ENCODE measurements at regions not wholly inside any gene's neighbourhood (a gene's known extent, or its start where the extent isn't known, plus 50 kb on each side); places are given as distances from the start of the nearest gene placed in this dataset.

DNA sequence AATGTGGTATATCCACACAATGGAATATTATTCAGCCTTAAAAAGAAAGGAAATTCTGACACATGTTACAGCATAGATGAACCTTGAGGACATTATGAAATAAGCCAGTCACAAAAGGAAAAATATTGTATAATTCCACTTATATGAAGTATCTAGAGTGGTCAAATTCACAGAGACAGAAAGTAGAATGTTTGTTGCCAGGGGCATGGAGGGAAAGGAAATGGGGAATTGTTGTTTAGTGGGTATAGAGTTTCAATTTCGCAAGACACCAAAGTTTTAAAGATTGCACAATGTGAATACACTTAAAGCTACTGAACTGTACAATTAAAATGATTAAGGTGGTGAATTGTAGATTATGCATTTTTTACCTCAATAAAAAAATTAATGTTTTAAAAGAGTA, 92.9 kb downstream of the TXNL1 start:
- H3K36me3 ChIP-seq = no peaks in the 10 kb centered on the region
- H3K27ac ChIP-seq = no peak overlapping the region
- DNase-seq = no peak
- intact Hi-C loops (cut with DNase I) = no loop called here
- no peaks in the 10 kb centered on the region for H3K9me3 ChIP-seq
- WGBS, 2 donors = 86 to 92% methylated on average over 1 of the region's 1 CpG
- H3K4me1 ChIP-seq = no peaks in the 10 kb centered on the region
- no peak overlapping the region for H3K4me3 ChIP-seq
- TF ChIP-seq EP300 (IDR thresholded peaks at IDR 0.05) (no peak), POLR2AphosphoS5 (IDR thresholded peaks at IDR 0.05) (no peak), POLR2A (IDR thresholded peaks at IDR 0.05) (no peak)
- TF ChIP-seq, protein P1, sequence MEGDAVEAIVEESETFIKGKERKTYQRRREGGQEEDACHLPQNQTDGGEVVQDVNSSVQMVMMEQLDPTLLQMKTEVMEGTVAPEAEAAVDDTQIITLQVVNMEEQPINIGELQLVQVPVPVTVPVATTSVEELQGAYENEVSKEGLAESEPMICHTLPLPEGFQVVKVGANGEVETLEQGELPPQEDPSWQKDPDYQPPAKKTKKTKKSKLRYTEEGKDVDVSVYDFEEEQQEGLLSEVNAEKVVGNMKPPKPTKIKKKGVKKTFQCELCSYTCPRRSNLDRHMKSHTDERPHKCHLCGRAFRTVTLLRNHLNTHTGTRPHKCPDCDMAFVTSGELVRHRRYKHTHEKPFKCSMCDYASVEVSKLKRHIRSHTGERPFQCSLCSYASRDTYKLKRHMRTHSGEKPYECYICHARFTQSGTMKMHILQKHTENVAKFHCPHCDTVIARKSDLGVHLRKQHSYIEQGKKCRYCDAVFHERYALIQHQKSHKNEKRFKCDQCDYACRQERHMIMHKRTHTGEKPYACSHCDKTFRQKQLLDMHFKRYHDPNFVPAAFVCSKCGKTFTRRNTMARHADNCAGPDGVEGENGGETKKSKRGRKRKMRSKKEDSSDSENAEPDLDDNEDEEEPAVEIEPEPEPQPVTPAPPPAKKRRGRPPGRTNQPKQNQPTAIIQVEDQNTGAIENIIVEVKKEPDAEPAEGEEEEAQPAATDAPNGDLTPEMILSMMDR (IDR thresholded peaks at IDR 0.05) = no peak
- no peaks in the 10 kb centered on the region for H3K27me3 ChIP-seq

DNA sequence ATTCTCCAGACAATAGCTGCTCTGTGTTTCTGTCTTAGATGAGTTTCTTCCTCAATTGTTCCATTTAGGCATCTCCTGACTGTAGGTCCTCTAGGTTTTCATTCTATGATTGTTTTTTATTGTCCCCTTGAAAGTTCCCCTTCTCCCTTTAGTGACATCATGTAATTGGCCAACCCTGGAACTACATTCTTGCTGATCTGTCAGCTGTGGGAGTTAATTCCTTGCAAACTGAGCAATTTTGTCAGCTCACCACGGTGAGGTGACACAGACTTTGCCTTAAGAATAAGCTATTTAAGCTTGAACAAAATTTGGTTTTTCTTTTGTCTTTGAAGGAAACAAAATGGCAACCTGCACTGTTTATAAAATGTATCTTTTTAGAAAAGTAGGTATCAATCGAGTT, 95.9 kb downstream of the TXNL1 start:
- H3K27ac ChIP-seq = no peak overlapping the region
- H3K4me3 ChIP-seq = no peak overlapping the region
- intact Hi-C loops (cut with DNase I) = no loop called here
- no peaks in the 10 kb centered on the region for H3K4me1 ChIP-seq
- 65 to 88% methylated on average over 2 of the region's 2 CpGs for WGBS, 2 donors
- DNase-seq = no peak
- no peak for TF ChIP-seq POLR2AphosphoS5 (IDR thresholded peaks at IDR 0.05)
- no peak for TF ChIP-seq POLR2A (IDR thresholded peaks at IDR 0.05)
- TF ChIP-seq, protein P1 (IDR thresholded peaks at IDR 0.05) = no peak
- no peak for TF ChIP-seq EP300 (IDR thresholded peaks at IDR 0.05)
- no peaks in the 10 kb centered on the region for H3K27me3 ChIP-seq
- H3K36me3 ChIP-seq = no peaks in the 10 kb centered on the region
- no peaks in the 10 kb centered on the region for H3K9me3 ChIP-seq

DNA sequence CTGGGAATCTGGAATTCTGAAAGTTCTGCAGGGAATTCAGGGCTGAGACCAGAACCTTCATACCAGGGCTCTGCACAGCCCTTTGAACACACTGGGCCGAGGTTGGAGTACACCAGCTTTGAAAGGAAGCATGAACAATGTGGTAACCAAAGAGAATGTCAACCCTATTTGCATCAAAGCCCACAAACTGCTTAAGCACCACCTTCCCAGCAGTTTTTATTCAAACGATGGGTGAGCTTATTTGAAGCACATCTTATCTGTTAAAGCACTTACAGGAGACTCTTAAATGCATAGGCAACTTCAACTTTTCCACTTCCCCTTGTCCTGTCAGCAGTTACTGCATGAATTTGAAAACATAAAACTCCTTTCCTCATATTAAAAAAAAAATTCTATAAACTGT, 96.6 kb downstream of the TXNL1 start:
- DNase-seq = no peak
- intact Hi-C loops (cut with DNase I) = no loop called here
- H3K4me1 ChIP-seq = no peaks in the 10 kb centered on the region
- TF ChIP-seq EP300 (IDR thresholded peaks at IDR 0.05) = no peak
- TF ChIP-seq POLR2AphosphoS5 (IDR thresholded peaks at IDR 0.05) = no peak
- TF ChIP-seq, protein P1 (IDR thresholded peaks at IDR 0.05) = no peak
- H3K36me3 ChIP-seq = no peaks in the 10 kb centered on the region
- H3K27me3 ChIP-seq = no peaks in the 10 kb centered on the region
- WGBS, 2 donors = 44 to 59% methylated on average over 2 of the region's 2 CpGs
- no peaks in the 10 kb centered on the region for H3K9me3 ChIP-seq
- no peak overlapping the region for H3K4me3 ChIP-seq
- H3K27ac ChIP-seq = no peak overlapping the region

DNA sequence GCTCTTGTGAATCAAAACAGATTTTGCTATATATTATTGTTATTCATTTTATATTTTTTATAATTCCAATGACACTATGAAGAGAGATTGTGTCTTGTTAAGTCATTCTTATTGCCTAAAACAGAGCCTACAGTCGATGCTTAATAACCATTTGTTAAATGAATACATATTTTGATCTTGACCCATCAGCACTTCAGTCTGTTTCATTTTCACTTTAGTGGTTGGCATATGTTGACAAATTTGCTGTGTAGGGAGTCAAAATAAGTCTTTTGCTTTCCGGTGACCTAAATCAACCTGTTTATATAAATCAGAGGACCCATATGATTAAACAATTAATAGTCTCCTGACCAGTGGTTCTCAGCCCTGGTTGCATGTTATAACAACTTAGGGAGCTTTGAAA, 97.1 kb downstream of the TXNL1 start:
- H3K9me3 ChIP-seq = no peaks in the 10 kb centered on the region
- no peaks in the 10 kb centered on the region for H3K36me3 ChIP-seq
- H3K4me1 ChIP-seq = no peaks in the 10 kb centered on the region
- WGBS, 2 donors = 76 to 81% methylated on average over 2 of the region's 2 CpGs
- no peak for DNase-seq
- TF ChIP-seq EP300 (IDR thresholded peaks at IDR 0.05) (no peak), POLR2A (IDR thresholded peaks at IDR 0.05) (no peak), POLR2AphosphoS5 (IDR thresholded peaks at IDR 0.05) (no peak)
- TF ChIP-seq, protein P1 (IDR thresholded peaks at IDR 0.05) = no peak
- intact Hi-C loops (cut with DNase I) = no loop called here
- H3K27ac ChIP-seq = no peak overlapping the region
- H3K4me3 ChIP-seq = no peak overlapping the region
- no peaks in the 10 kb centered on the region for H3K27me3 ChIP-seq

DNA sequence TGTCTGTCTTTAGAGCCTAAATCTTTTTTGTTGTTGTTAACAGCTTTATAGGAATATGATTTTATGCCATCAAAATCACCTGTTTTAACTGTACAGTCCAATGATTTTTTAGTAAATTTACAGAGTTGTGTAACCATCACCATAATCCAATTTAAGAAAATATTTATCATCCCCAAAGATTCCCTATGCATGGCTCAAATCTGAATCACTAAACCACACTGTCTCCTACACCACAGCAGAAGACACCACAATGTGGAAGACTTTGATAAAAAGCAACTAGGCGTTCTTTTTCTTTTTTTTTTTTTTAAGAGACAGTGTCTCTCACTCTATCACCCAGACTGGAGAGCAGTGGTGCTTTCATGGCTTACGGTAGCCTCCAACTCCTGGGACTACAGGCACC, 99.6 kb downstream of the TXNL1 start:
- DNase-seq = no peak
- Histone ChIP-seq H3K9me3 (no peaks in the 10 kb centered on the region), H3K27ac (no peak overlapping the region), H3K4me3 (no peak overlapping the region), H3K4me1 (no peaks in the 10 kb centered on the region), H3K36me3 (no peaks in the 10 kb centered on the region), H3K27me3 (no peaks in the 10 kb centered on the region)
- WGBS, 2 donors = 81 to 93% methylated on average over 2 of the region's 2 CpGs
- intact Hi-C loops (cut with DNase I) = no loop called here
- no peak for TF ChIP-seq EP300 (IDR thresholded peaks at IDR 0.05)
- TF ChIP-seq POLR2AphosphoS5 (IDR thresholded peaks at IDR 0.05) = no peak
- no peak for TF ChIP-seq POLR2A (IDR thresholded peaks at IDR 0.05)
- TF ChIP-seq, protein P1 (IDR thresholded peaks at IDR 0.05) = no peak

All from sigmoid colon (tissue), 6 donors.